Suppressor macrophage (primary cell): ENCODE measurements at regions not wholly inside any gene's neighbourhood (a gene's known extent, or its start where the extent isn't known, plus 50 kb on each side); places are given as distances from the start of the nearest gene placed in this dataset.

ENCODE experiments used
- DNase-seq, 4 experiments: peaks; one replicate each; pipeline ENCODE4 v3.0.0-alpha.2; 2020 to 2022

- DNase-seq = no peak
These were observed 87.3 kb upstream of the ZBED5 start for GRCh38 chr11:10945196-10945595.

- DNase-seq = no peak
These were observed 86.1 kb upstream of the ZBED5 start for GRCh38 chr11:10943968-10944367.

- peak; percentile 23 to 70 (median 46) for DNase-seq
These were observed 84.8 kb upstream of the ZBED5 start for GRCh38 chr11:10942620-10943019.

- DNase-seq = peak; percentile 33 to 56 (median 41)
These were observed 84.0 kb upstream of the ZBED5 start for GRCh38 chr11:10941871-10942270.

GRCh38 chr11:10941414-10941813 is 83.6 kb upstream of the ZBED5 start:
- DNase-seq = peak; percentile 27 to 79 (median 68)

- no peak for DNase-seq
These were observed 81.0 kb upstream of the ZBED5 start for GRCh38 chr11:10938650-10939387.

- no peak for DNase-seq
These were observed 80.4 kb upstream of the ZBED5 start for GRCh38 chr11:10938231-10938630.

- DNase-seq = peak; percentile 39 to 71 (median 66)
These were observed 79.5 kb upstream of the ZBED5 start for GRCh38 chr11:10937385-10937771.

- no peak for DNase-seq
These were observed 79.0 kb upstream of the ZBED5 start for GRCh38 chr11:10936626-10937384.

GRCh38 chr11:10935015-10935559 is 77.2 kb upstream of the ZBED5 start:
- DNase-seq = no peak

- no peak for DNase-seq
These were observed 76.5 kb upstream of the ZBED5 start for GRCh38 chr11:10934293-10934860.

GRCh38 chr11:10933455-10934292 is 75.8 kb upstream of the ZBED5 start:
- peak; percentile 94 to 95 (median 95) for DNase-seq

- no peak for DNase-seq
These were observed 75.1 kb upstream of the ZBED5 start for GRCh38 chr11:10932976-10933375.

GRCh38 chr11:10931761-10932670 is 74.2 kb upstream of the ZBED5 start:
- peak in 2 of 4 experiments; percentile 16 to 27 for DNase-seq

- DNase-seq = peak; percentile 60 to 81 (median 70)
These were observed 73.3 kb upstream of the ZBED5 start for GRCh38 chr11:10930972-10931760.

- DNase-seq = peak; percentile 59 to 71 (median 69)
These were observed 72.5 kb upstream of the ZBED5 start for GRCh38 chr11:10930224-10930971.

- no peak for DNase-seq
These were observed 69.7 kb upstream of the ZBED5 start for GRCh38 chr11:10927538-10927937.

GRCh38 chr11:10926801-10927211 is 69.0 kb upstream of the ZBED5 start:
- no peak for DNase-seq

- DNase-seq = no peak
These were observed 67.5 kb upstream of the ZBED5 start for GRCh38 chr11:10925149-10925926.
